Epithelial cell of esophagus (primary cell): ENCODE measurements at regions not wholly inside any gene's neighbourhood (a gene's known extent, or its start where the extent isn't known, plus 50 kb on each side); places are given as distances from the start of the nearest gene placed in this dataset.

Experiments
- DNase-seq: peaks from one replicate; pipeline ENCODE4 v3.0.0; 2010; ENCODE audit warnings: low read depth
- H3K4me3 ChIP-seq: 2 replicates; pipeline ENCODE4 v1.5.1; 2011; ENCODE audit warnings: mild to moderate bottlenecking, low read length, control low read depth
- CTCF ChIP-seq: IDR thresholded peaks from 2 replicates; pipeline ENCODE4 v1.5.1; 2011; ENCODE audit warnings: low read depth, mild to moderate bottlenecking, low read length, control low read depth, inconsistent platforms; ENCODE audit not compliant: insufficient read depth; ENCODE audit errors: missing control alignments

DNA sequence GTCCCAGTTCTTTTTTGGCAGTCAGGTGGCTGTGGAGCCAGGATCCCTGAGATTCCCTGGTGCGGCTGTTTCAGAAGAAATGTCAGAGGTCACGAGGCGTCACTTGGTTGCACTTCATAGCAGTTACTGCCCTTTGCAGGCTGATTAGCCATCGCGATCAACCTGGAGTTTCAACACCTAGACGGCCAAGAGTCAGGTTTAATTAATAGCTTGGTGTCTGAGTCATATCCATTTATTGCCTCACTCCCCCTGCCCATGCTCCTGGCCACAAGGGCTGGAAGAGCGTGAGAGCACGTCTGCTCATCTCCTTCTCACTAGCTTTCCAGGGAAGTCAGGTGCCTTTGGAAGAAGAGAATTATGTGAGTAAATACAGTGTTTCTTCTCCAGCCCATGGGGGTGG, 552.3 kb downstream of the TSN start:
- no peak for DNase-seq
- no peak for TF ChIP-seq CTCF
- H3K4me3 ChIP-seq: no peak overlapping the region

DNA sequence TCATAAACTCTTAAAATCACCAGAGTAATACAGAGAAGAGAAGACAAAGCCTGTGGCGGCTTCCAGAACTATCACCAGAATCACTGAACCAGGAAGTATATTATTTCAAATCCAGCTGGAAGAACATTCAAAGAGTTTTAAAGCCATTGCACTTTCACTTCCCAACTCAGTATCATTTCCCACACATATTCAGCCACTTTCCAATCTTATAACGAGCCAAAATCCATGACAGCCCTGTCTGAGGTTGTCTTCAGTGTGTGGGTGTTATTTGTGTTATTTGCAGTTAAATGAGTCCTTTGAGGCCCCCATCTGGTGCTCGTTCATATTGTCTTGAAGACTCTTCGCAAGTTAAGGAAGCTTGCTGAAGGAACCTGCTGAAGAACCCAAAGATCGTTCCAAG, 559.9 kb downstream of the TSN start:
- no peak for TF ChIP-seq CTCF
- no peak overlapping the region for H3K4me3 ChIP-seq
- DNase-seq: no peak

DNA sequence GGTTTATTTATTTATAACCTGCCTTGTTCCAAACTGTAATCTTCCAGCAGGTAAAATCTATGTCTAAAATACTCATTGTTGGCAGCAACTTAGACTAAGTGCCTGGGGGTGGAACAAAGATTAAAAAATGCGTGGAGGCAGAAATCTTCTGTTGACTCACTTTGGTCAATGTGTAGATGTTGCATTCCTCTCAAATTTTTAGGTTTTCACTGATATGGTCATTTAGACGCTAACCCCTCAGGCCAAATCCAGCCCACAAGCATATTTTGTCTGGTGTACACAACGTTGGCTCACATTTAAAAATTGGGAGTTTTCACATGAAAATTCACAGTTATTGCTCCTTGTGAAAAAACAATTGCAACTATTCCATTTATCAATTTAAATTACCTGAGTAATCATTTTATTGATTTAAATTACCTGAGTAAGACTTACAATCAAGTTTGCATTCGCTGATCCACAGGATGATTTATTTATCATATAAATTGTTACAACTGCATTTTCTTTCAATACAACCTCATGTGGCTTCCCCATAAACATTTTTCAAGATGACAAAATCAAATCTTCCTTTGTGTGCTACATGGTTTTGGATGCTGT, 564.2 kb downstream of the TSN start:
- H3K4me3 ChIP-seq: no peak overlapping the region
- no peak for DNase-seq
- TF ChIP-seq CTCF: no peak

DNA sequence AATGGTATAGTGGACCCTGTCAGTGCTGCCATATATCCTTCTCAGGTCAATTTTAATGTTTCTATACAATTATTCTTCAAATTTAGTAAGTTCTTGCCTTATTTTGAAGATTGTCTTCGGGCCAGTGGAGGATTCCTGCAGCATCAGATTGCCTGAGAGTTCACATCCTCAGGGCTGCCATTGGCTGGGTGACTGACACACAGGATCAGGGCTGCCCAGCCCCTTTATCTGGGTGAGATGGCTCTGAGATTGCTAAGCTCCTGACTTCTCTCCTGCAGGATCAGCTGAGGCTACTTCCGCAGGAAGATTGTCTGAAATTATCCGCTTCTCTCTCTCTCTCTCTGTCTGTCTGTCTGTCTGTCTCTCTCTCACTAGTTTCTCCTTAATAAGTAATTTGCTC, 567.4 kb downstream of the TSN start:
- no peak overlapping the region for H3K4me3 ChIP-seq
- no peak for DNase-seq

GRCh38 chr2:122323927-122324326, 568.5 kb downstream of the TSN start:
- no peak for DNase-seq
- TF ChIP-seq CTCF: no peak
- no peak overlapping the region for H3K4me3 ChIP-seq

More for the DNA sequence above, 567.4 kb downstream of the TSN start:
- TF ChIP-seq CTCF: no peak

- no peak for TF ChIP-seq CTCF
- no peak overlapping the region for H3K4me3 ChIP-seq
- DNase-seq: no peak
Observed at GRCh38 chr2:122326471-122326870, 571.0 kb downstream of the TSN start.

DNA sequence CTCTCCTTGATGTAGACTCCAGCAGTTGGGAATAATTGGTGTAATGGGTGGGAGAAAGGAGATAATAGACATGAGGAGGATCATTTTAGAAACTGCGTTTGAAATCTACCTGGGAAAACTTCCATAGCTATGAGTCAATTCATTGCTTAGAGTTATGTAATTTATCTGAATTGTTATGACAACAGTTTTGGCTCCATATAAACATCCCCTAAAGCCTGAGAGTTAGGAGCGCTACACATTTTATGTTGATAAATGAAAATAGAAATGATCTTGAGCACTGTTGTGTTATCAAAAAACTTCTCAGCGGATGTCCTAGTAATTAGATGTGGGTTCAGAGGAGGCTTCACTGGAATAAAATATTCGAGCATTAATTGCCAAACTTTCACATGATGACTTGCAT, 573.4 kb downstream of the TSN start:
- TF ChIP-seq CTCF: no peak
- no peak overlapping the region for H3K4me3 ChIP-seq
- DNase-seq: no peak
